ENCODE measurements at regions not wholly inside any gene's neighbourhood (a gene's known extent, or its start where the extent isn't known, plus 50 kb on each side); places are given as distances from the start of the nearest gene placed in this dataset.

DNA sequence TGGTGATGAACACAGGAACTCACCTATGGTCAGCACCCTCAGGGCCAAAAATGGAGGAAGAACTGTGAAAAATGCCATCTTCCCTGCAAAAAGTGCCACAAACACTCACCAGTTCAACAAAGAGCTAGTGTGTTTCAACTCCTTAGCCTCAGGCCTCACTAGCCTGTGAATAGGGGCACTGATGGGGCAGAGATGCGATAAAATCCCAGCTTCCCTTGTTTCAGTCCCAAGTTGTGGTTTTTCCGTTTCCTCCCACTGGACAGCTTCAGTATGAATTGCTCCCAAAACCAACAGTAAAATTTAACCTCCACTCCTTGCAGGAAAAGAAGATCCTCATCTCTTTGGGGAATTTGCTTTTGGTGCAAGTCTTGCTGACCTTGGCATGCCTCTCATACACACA lies 117.4 kb upstream of the ADAMTS9 start:
- Histone ChIP-seq H3K79me2 (ENCODE audit: insufficient read depth) (no peaks in the 10 kb centered on the region), H3K4me1 (ENCODE audit: insufficient read depth) (no peaks in the 10 kb centered on the region), H3K9me2 (ENCODE audit: insufficient read depth) (no peaks in the 10 kb centered on the region), H3K27ac (no peak overlapping the region), H4K20me1 (ENCODE audit: insufficient read depth) (no peaks in the 10 kb centered on the region), H3K4me2 (ENCODE audit: unreplicated experiment) (no peak overlapping the region), H3K27me3 (replicated peaks; ENCODE audit: insufficient read depth) (no peaks in the 10 kb centered on the region), H3K9me3 (ENCODE audit: low read depth) (no peaks in the 10 kb centered on the region), H3K36me3 (ENCODE audit: low read depth) (no peaks in the 10 kb centered on the region), H3K4me3 (no peak overlapping the region), H3K9ac (no peak overlapping the region), H2AFZ (no peak overlapping the region), H3F3A (ENCODE audit: insufficient read depth) (no peaks in the 10 kb centered on the region)
- in situ Hi-C loops (cut with MboI), result no loop called here
- WGBS, 2 experiments (ENCODE audit: low coverage in 1 of 2, low lambda C conversion rate in 2 of 2, missing lambda C conversion rate in 2 of 2), result 82 to 88% methylated on average over 2 of the region's 2 CpGs
- TF ChIP-seq EZH2 (IDR thresholded peaks at IDR 0.05; ENCODE audit: insufficient read depth, poor library complexity, severe bottlenecking) (no peak), EZH2phosphoT487 (IDR thresholded peaks at IDR 0.05; ENCODE audit: insufficient read depth, low read depth) (no peak)
- no peak for DNase-seq

DNA sequence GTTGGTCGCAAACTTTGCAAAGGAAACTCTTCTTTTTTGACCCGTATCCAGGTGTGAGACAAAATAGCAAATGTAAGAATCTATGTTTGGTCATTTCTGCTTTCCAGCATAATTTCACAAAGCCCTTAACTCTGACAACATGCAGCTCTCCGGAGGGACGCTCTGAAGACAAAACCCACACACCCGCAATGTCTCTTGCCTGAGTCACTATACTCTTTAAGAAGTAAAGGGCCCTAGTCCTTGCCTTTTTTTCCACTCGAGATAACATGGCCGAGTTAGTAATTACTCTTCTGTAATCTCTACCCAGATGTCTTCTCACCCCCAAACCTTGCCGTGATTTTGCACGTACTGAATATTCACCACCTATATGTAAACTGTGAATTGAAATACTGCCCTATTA lies 115.7 kb upstream of the ADAMTS9 start:
- TF ChIP-seq EZH2phosphoT487 (IDR thresholded peaks at IDR 0.05; ENCODE audit: insufficient read depth, low read depth) (no peak), EZH2 (IDR thresholded peaks at IDR 0.05; ENCODE audit: insufficient read depth, poor library complexity, severe bottlenecking) (no peak)
- Histone ChIP-seq H3K4me2 (ENCODE audit: unreplicated experiment) (no peak overlapping the region), H3K79me2 (ENCODE audit: insufficient read depth) (no peaks in the 10 kb centered on the region), H3K4me3 (no peak overlapping the region), H3K9me3 (ENCODE audit: low read depth) (no peaks in the 10 kb centered on the region), H4K20me1 (ENCODE audit: insufficient read depth) (no peaks in the 10 kb centered on the region), H2AFZ (no peak overlapping the region), H3K9me2 (ENCODE audit: insufficient read depth) (no peaks in the 10 kb centered on the region), H3K4me1 (ENCODE audit: insufficient read depth) (no peaks in the 10 kb centered on the region), H3K36me3 (ENCODE audit: low read depth) (no peaks in the 10 kb centered on the region), H3K9ac (no peak overlapping the region), H3K27ac (no peak overlapping the region), H3F3A (ENCODE audit: insufficient read depth) (no peaks in the 10 kb centered on the region), H3K27me3 (replicated peaks; ENCODE audit: insufficient read depth) (no peaks in the 10 kb centered on the region)
- WGBS, 2 experiments (ENCODE audit: low coverage in 1 of 2, low lambda C conversion rate in 2 of 2, missing lambda C conversion rate in 2 of 2), result 87 to 88% methylated on average over 9 of the region's 9 CpGs
- DNase-seq, result no peak
- in situ Hi-C loops (cut with MboI), result no loop called here

GRCh38 chr3:64802460-64802859 lies 114.7 kb upstream of the ADAMTS9 start:
- no peak overlapping the region for H2AFZ ChIP-seq
- in situ Hi-C loops (cut with MboI), result no loop called here
- no peak overlapping the region for H3K27ac ChIP-seq
- H3K27me3 ChIP-seq (replicated peaks; ENCODE audit: insufficient read depth), result no peaks in the 10 kb centered on the region
- H3K9ac ChIP-seq, result no peak overlapping the region
- no peaks in the 10 kb centered on the region for H3K9me2 ChIP-seq (ENCODE audit: insufficient read depth)
- H3K9me3 ChIP-seq (ENCODE audit: low read depth), result no peaks in the 10 kb centered on the region
- no peaks in the 10 kb centered on the region for H3K4me1 ChIP-seq (ENCODE audit: insufficient read depth)
- no peak overlapping the region for H3K4me3 ChIP-seq
- no peak for DNase-seq
- no peaks in the 10 kb centered on the region for H4K20me1 ChIP-seq (ENCODE audit: insufficient read depth)
- H3K36me3 ChIP-seq (ENCODE audit: low read depth), result no peaks in the 10 kb centered on the region
- H3K79me2 ChIP-seq (ENCODE audit: insufficient read depth), result no peaks in the 10 kb centered on the region
- TF ChIP-seq EZH2 (IDR thresholded peaks at IDR 0.05; ENCODE audit: insufficient read depth, poor library complexity, severe bottlenecking) (no peak), EZH2phosphoT487 (IDR thresholded peaks at IDR 0.05; ENCODE audit: insufficient read depth, low read depth) (no peak)
- no peaks in the 10 kb centered on the region for H3F3A ChIP-seq (ENCODE audit: insufficient read depth)
- H3K4me2 ChIP-seq (ENCODE audit: unreplicated experiment), result no peak overlapping the region
- WGBS, 2 experiments (ENCODE audit: low coverage in 1 of 2, low lambda C conversion rate in 2 of 2, missing lambda C conversion rate in 2 of 2), result 86 to 92% methylated on average over 4 of the region's 4 CpGs

DNA sequence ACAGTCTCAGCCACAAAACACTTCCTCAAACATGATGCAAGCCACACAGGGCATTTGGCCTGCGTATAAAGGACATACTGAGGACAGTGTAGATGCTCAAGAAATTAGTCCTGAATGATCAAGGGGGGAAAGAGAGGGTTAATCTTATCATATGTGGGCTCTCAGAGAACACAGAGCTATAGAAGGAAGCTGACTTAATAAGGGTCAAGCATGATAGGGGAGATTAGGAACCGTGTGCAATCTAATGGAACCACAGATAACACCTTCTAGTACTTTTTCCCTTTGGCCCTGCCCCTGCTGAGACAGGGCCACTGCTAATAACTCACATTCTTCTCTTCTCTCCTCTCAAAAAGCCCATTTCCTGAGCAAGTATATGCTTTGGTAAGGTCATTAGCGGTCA lies 114.1 kb upstream of the ADAMTS9 start:
- Histone ChIP-seq H3K79me2 (ENCODE audit: insufficient read depth) (no peaks in the 10 kb centered on the region), H3K9ac (no peak overlapping the region), H4K20me1 (ENCODE audit: insufficient read depth) (no peaks in the 10 kb centered on the region), H3K27ac (no peak overlapping the region), H3F3A (ENCODE audit: insufficient read depth) (no peaks in the 10 kb centered on the region), H2AFZ (no peak overlapping the region), H3K4me3 (no peak overlapping the region), H3K4me1 (ENCODE audit: insufficient read depth) (no peaks in the 10 kb centered on the region), H3K27me3 (replicated peaks; ENCODE audit: insufficient read depth) (no peaks in the 10 kb centered on the region), H3K9me3 (ENCODE audit: low read depth) (no peaks in the 10 kb centered on the region), H3K9me2 (ENCODE audit: insufficient read depth) (no peaks in the 10 kb centered on the region), H3K4me2 (ENCODE audit: unreplicated experiment) (no peak overlapping the region), H3K36me3 (ENCODE audit: low read depth) (no peaks in the 10 kb centered on the region)
- DNase-seq, result no peak
- in situ Hi-C loops (cut with MboI), result no loop called here
- TF ChIP-seq EZH2phosphoT487 (IDR thresholded peaks at IDR 0.05; ENCODE audit: insufficient read depth, low read depth), result no peak
- no peak for TF ChIP-seq EZH2 (IDR thresholded peaks at IDR 0.05; ENCODE audit: insufficient read depth, poor library complexity, severe bottlenecking)
- WGBS, 2 experiments (ENCODE audit: low coverage in 1 of 2, low lambda C conversion rate in 2 of 2, missing lambda C conversion rate in 2 of 2), result 80 to 82% methylated on average over 3 of the region's 3 CpGs

GRCh38 chr3:64799606-64800005 lies 111.8 kb upstream of the ADAMTS9 start:
- Histone ChIP-seq H3K27me3 (replicated peaks; ENCODE audit: insufficient read depth) (no peaks in the 10 kb centered on the region), H3K4me3 (no peak overlapping the region)
- in situ Hi-C loops (cut with MboI), result no loop called here

More at GRCh38 chr3:64799606-64800005, 111.8 kb upstream of the ADAMTS9 start:
- Histone ChIP-seq H3K36me3 (ENCODE audit: low read depth) (no peaks in the 10 kb centered on the region), H3K4me2 (ENCODE audit: unreplicated experiment) (no peak overlapping the region), H3K9ac (no peak overlapping the region), H4K20me1 (ENCODE audit: insufficient read depth) (no peaks in the 10 kb centered on the region), H2AFZ (no peak overlapping the region), H3K9me3 (ENCODE audit: low read depth) (no peaks in the 10 kb centered on the region), H3K79me2 (ENCODE audit: insufficient read depth) (no peaks in the 10 kb centered on the region), H3F3A (ENCODE audit: insufficient read depth) (no peaks in the 10 kb centered on the region), H3K9me2 (ENCODE audit: insufficient read depth) (no peaks in the 10 kb centered on the region), H3K27ac (no peak overlapping the region), H3K4me1 (ENCODE audit: insufficient read depth) (no peaks in the 10 kb centered on the region)
- DNase-seq, result no peak
- WGBS, 2 experiments (ENCODE audit: low coverage in 1 of 2, low lambda C conversion rate in 2 of 2, missing lambda C conversion rate in 2 of 2), result 80 to 86% methylated on average over 8 of the region's 8 CpGs
- TF ChIP-seq EZH2phosphoT487 (IDR thresholded peaks at IDR 0.05; ENCODE audit: insufficient read depth, low read depth), result no peak
- no peak for TF ChIP-seq EZH2 (IDR thresholded peaks at IDR 0.05; ENCODE audit: insufficient read depth, poor library complexity, severe bottlenecking)
